Activated CD4-positive, alpha-beta memory T cell treated with anti-CD3 and anti-CD28 coated beads for 36 hours (primary cell): ENCODE measurements at regions not wholly inside any gene's neighbourhood (a gene's known extent, or its start where the extent isn't known, plus 50 kb on each side); places are given as distances from the start of the nearest gene placed in this dataset.

Experiments used
- CTCF ChIA-PET: fragments of 350-600 bp; sonication (Branson Sonifier 250); formaldehyde crosslinking; loops from one replicate; lab custom pipeline; 2021; ENCODE audit warnings: antibody characterized with exemption, inconsistent platforms; lab: Charles Lee
- POLR2A ChIA-PET: fragments of 350-600 bp; sonication (Branson Sonifier 250); formaldehyde crosslinking; loops from one replicate; lab custom pipeline; 2021; ENCODE audit warnings: antibody characterized with exemption; lab: Charles Lee
- DNase-seq: peaks from one replicate; pipeline ENCODE4 v3.0.0-alpha.2; 2020
- H3K27ac Mint-ChIP-seq: one replicate; pipeline ENCODE4 v1.8.0; 2021; ENCODE audit warnings: mixed read lengths
- H3K27me3 Mint-ChIP-seq: one replicate; pipeline ENCODE4 v1.8.0; 2021; ENCODE audit warnings: mixed read lengths
- H3K36me3 Mint-ChIP-seq: one replicate; pipeline ENCODE4 v1.8.0; 2021; ENCODE audit warnings: mixed read lengths
- H3K4me1 Mint-ChIP-seq: one replicate; pipeline ENCODE4 v1.8.0; 2021; ENCODE audit warnings: low read depth, mixed read lengths
- H3K4me3 Mint-ChIP-seq: one replicate; pipeline ENCODE4 v1.8.0; 2021; ENCODE audit warnings: mild to moderate bottlenecking, mixed read lengths
- H3K9me3 Mint-ChIP-seq: one replicate; pipeline ENCODE4 v1.8.0; 2021; ENCODE audit warnings: mixed read lengths
- intact Hi-C: fragments of 100-400 bp; cut with micrococcal nuclease; formaldehyde crosslinking; loops from one replicate; pipeline ENCODE4 v1.15.1; 2023

DNA sequence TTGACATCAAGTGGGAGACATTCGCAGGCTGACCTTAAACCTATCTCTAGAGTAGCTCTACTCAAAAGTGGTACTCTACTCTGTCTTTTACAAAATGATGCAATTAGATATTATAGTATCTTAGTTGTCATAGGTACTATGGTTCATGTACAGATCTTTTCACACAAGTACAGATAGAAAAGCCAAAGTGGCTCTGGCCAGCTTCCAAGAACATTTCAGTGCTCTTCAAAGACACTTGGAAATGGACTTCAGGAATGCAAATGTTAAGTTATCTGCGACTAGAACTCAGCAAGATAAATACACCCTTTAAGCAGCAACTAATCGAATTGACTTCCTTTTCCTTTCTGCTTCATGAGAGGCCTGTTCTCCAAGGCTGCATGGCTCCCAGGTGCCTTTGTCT lies 718.7 kb upstream of the FAM98A start:
- DNase-seq: no peak
- H3K9me3 Mint-ChIP-seq: peaks cover 3% of the 10 kb centered on the region
- no peak overlapping the region for H3K27ac Mint-ChIP-seq
- H3K4me3 Mint-ChIP-seq: no peak overlapping the region
- H3K4me1 Mint-ChIP-seq: no peaks in the 10 kb centered on the region
- POLR2A ChIA-PET: no interaction called here
- H3K27me3 Mint-ChIP-seq: no peaks in the 10 kb centered on the region
- H3K36me3 Mint-ChIP-seq: no peaks in the 10 kb centered on the region
- intact Hi-C loops: no loop called here
- CTCF ChIA-PET: no interaction called here

DNA sequence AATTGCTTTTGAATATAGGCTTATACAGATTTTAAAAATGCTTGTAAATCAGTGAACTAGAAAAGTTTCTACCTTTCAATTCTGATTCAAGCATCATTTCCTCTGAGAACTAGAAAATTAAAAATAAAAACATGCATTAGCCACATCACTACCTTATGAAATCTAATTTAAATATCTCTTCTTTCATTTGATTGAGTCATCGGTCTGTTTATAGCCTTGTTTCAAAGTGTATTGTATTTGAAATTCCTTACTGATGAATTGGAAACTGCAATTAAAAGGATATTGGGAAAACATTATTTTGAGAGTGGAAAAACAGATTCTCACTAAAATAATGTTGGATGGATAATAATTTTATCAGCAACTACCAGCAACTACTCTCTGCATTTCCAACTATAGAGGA lies 717.7 kb upstream of the FAM98A start:
- intact Hi-C loops: no loop called here
- Mint-ChIP-seq H3K9me3 (peaks cover 6% of the 10 kb centered on the region), H3K36me3 (no peaks in the 10 kb centered on the region)

DNA sequence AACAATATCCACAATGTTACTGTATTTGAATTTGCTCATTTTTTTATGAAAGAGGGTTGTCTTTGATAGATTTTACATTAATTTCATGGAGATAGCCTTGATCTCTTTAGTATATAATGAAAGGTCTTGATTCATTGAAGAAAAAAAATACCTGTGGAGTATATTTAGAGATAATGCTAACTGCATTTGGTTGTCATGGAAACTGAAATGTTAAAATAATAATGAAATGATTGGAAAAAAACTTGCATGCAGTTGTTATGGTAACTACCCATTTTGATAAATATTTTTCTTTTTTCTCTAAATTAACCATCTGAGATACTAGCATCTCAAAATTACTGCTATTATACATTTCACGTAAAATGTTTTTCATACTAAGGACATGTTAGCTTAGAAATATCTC lies 712.7 kb upstream of the FAM98A start:
- Mint-ChIP-seq H3K4me3 (no peak overlapping the region), H3K27me3 (no peaks in the 10 kb centered on the region), H3K36me3 (no peaks in the 10 kb centered on the region), H3K4me1 (no peaks in the 10 kb centered on the region), H3K27ac (no peak overlapping the region), H3K9me3 (peaks cover 5% of the 10 kb centered on the region)
- intact Hi-C loops: no loop called here
- ChIA-PET CTCF (no interaction called here), POLR2A (no interaction called here)
- DNase-seq: no peak

More for the DNA sequence above, 717.7 kb upstream of the FAM98A start:
- POLR2A ChIA-PET: no interaction called here
- Mint-ChIP-seq H3K4me1 (no peaks in the 10 kb centered on the region), H3K4me3 (no peak overlapping the region), H3K27ac (no peak overlapping the region), H3K27me3 (no peaks in the 10 kb centered on the region)
- CTCF ChIA-PET: no interaction called here
- no peak for DNase-seq

DNA sequence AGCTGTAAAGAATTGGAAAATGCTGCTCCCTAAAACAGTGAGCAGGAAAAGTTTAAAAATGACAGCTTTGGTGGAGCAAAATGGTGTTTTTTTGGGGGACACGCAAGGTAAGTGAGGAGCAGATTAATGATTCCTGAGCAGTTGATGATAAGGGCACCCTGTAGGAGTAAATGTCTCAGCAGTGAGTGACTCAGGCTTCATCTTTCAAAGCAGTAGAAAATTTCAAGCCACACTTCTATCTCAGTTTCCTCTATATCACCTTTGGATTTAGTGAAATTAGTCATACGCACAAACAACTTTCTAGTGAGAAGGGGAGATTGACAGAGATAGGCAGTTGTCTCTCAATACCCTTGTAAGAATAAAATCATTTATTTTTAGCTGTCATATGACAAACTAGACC lies 709.0 kb upstream of the FAM98A start:
- H3K4me1 Mint-ChIP-seq: no peaks in the 10 kb centered on the region
- ChIA-PET POLR2A (no interaction called here), CTCF (no interaction called here)
- no peaks in the 10 kb centered on the region for H3K36me3 Mint-ChIP-seq
- intact Hi-C loops: no loop called here
- H3K9me3 Mint-ChIP-seq: peaks cover 7% of the 10 kb centered on the region
- H3K27me3 Mint-ChIP-seq: no peaks in the 10 kb centered on the region
- H3K4me3 Mint-ChIP-seq: no peak overlapping the region
- no peak overlapping the region for H3K27ac Mint-ChIP-seq
- DNase-seq: no peak

DNA sequence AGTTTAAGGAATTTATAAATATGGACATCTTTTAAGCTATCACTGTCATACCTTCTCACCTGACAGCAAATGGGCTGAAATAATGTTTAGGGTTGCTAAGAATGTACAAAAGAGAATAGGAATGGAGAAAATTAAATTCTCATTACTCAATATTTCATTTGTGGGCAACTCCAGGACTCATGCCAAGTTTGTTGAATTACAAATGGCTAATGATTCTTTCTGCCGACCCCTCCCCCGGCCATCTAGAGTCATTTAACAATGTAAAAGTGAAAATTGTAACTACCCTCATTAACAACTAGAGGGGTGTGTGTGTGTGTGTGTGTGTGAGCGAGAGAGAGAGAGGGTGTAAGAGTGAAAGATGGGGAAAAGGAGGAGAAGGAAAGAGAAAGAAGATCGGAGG lies 708.5 kb upstream of the FAM98A start:
- no peak for DNase-seq
- intact Hi-C loops: no loop called here
- Mint-ChIP-seq H3K27ac (no peak overlapping the region), H3K36me3 (no peaks in the 10 kb centered on the region), H3K27me3 (no peaks in the 10 kb centered on the region), H3K4me1 (no peaks in the 10 kb centered on the region), H3K9me3 (peaks cover 6% of the 10 kb centered on the region), H3K4me3 (no peak overlapping the region)
- CTCF ChIA-PET: interaction anchor here (0.6 kb wide), 1 partner anchor 13 kb away, joined by 7 read pairs; no protein-coding TSS in a partner anchor
- POLR2A ChIA-PET: no interaction called here

DNA sequence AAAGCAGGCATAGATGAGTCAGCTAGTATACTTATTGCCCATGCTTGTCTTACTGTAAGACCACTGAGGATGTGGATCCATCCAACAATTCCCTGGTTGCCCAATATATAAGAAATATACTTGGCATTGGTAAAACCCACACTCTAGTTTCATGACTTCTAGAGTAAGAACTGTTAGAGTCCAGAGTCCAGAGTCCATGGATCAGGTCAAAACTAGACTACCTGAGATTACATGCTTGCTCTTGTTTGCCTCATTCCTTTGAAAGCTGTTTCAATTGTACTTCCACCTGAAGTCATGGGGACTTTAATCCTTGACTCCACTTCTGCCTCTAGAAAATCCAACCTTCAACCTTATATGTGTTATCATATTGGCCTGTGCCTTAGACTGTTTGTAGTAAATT lies 707.6 kb upstream of the FAM98A start:
- Mint-ChIP-seq H3K4me3 (no peak overlapping the region), H3K27ac (no peak overlapping the region), H3K36me3 (no peaks in the 10 kb centered on the region), H3K4me1 (no peaks in the 10 kb centered on the region), H3K9me3 (peaks cover 4% of the 10 kb centered on the region), H3K27me3 (no peaks in the 10 kb centered on the region)
- intact Hi-C loops: no loop called here
- DNase-seq: no peak
- CTCF ChIA-PET: interaction anchor here (0.6 kb wide), 1 partner anchor 14 kb away, joined by 7 read pairs; no protein-coding TSS in a partner anchor
- POLR2A ChIA-PET: no interaction called here

DNA sequence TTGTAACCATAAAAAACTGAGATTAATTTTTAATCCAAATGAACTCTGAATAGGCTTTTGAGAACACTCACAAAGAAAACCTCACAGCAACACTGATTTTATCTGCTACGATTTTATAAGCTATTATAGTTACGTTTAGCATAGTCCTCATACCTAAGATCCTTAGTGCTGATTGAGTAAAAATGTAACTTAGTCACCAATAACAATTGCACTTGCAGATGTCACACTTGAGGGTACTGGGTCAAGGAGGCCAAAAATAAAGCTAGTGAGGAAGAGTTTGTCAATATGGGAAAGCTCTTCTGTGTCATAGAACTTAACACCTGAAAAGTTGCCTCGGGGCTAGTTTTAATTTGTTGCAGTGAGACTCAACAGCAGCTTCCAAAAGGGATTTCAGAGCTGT lies 706.5 kb upstream of the FAM98A start:
- Mint-ChIP-seq H3K9me3 (peaks cover 3% of the 10 kb centered on the region), H3K27ac (no peak overlapping the region), H3K4me1 (no peaks in the 10 kb centered on the region), H3K36me3 (no peaks in the 10 kb centered on the region), H3K27me3 (no peaks in the 10 kb centered on the region), H3K4me3 (no peak overlapping the region)
- intact Hi-C loops: no loop called here
- POLR2A ChIA-PET: no interaction called here
- CTCF ChIA-PET: no interaction called here
- DNase-seq: no peak

DNA sequence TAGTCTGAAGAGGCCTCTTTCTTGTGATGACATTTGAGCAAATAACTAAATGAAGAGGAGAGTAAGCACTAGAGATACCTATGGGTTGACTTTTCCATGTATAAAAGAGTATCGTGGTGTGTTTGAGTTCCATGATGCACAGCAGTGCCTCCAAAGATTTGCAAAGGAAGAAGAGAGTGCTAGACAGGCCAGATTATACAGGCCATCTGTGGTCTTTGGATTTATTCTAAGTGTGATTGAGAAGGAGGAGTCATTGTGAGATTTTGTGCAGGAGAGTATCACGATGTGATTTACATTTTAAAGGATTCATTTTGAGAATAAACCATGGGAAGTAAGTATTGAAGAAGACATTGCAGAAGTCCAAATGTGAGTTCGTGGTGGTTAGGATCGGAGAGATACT lies 695.9 kb upstream of the FAM98A start:
- intact Hi-C loops: no loop called here

DNA sequence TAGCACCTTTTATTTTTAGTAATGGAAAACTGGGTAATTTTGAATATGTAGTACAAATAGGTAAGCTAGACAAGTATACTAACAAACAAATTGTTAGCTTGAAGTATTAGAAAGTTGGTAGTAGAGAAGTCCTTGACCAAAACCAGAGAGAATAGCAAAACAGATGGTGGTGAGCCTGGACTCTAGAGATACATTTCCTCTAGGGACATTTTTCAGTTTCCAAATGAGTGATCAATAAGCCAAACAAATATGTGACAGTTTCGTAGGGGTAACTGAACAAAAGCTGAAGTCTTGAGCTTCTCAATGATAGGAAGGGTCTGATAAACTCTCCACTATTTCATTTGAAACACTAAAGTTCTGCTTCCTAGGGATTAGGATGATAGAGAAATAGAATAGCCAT lies 692.0 kb upstream of the FAM98A start:
- ChIA-PET CTCF (no interaction called here), POLR2A (no interaction called here)
- Mint-ChIP-seq H3K4me3 (no peak overlapping the region), H3K9me3 (no peaks in the 10 kb centered on the region), H3K27me3 (no peaks in the 10 kb centered on the region), H3K4me1 (no peaks in the 10 kb centered on the region), H3K36me3 (no peaks in the 10 kb centered on the region), H3K27ac (no peak overlapping the region)
- intact Hi-C loops: no loop called here
- DNase-seq: no peak

More for the DNA sequence above, 695.9 kb upstream of the FAM98A start:
- Mint-ChIP-seq H3K36me3 (no peaks in the 10 kb centered on the region), H3K9me3 (peaks cover 7% of the 10 kb centered on the region), H3K27me3 (no peaks in the 10 kb centered on the region), H3K27ac (no peak overlapping the region), H3K4me1 (no peaks in the 10 kb centered on the region), H3K4me3 (no peak overlapping the region)
- POLR2A ChIA-PET: no interaction called here
- DNase-seq: no peak
- CTCF ChIA-PET: no interaction called here

DNA sequence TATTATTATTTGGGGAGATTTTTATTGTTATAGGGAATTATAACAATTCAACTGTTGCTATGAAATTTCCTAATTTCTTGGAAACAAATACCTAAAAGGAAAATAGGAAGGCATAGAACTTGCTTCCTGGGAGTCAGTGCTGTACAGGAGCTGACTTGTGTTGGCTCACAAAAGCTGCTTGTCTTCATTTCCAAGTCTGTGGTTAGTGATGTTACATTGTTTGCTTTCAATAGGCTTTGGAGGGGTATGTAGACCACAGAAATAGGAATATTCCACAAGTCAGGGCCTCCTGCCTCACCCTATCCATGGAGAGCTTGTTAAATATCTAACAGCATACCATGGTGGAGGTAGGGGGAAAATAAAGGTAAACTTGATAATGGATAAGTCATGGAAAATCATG lies 688.9 kb upstream of the FAM98A start:
- H3K36me3 Mint-ChIP-seq: no peaks in the 10 kb centered on the region
- H3K27ac Mint-ChIP-seq: no peak overlapping the region
- ChIA-PET CTCF (no interaction called here), POLR2A (no interaction called here)
- no peak for DNase-seq
- intact Hi-C loops: no loop called here
- H3K4me1 Mint-ChIP-seq: no peaks in the 10 kb centered on the region
- peaks cover 5% of the 10 kb centered on the region for H3K9me3 Mint-ChIP-seq
- H3K4me3 Mint-ChIP-seq: no peak overlapping the region
- no peaks in the 10 kb centered on the region for H3K27me3 Mint-ChIP-seq

DNA sequence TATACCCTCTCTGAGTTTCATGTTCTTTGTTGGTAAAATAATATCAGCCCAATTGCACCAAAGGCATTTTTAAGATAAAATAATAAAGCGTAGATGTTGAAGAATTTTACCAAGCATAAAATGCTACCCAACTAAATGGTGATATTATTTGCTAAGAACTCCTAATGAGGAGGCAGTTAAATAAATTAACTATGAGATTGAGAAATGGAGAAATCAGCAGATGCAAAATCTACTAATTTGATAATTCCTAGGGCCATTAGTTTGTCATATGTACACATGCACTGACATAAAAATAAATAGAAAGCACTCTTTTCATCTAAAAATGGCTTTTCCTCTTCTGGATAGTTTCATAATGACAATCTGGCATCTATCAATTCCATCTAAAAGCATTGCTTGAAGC lies 681.5 kb upstream of the FAM98A start:
- Mint-ChIP-seq H3K27me3 (no peaks in the 10 kb centered on the region), H3K36me3 (no peaks in the 10 kb centered on the region), H3K4me1 (no peaks in the 10 kb centered on the region), H3K4me3 (no peak overlapping the region), H3K9me3 (peaks cover 9% of the 10 kb centered on the region), H3K27ac (no peak overlapping the region)
- POLR2A ChIA-PET: no interaction called here
- CTCF ChIA-PET: no interaction called here
- intact Hi-C loops: no loop called here
- DNase-seq: no peak

DNA sequence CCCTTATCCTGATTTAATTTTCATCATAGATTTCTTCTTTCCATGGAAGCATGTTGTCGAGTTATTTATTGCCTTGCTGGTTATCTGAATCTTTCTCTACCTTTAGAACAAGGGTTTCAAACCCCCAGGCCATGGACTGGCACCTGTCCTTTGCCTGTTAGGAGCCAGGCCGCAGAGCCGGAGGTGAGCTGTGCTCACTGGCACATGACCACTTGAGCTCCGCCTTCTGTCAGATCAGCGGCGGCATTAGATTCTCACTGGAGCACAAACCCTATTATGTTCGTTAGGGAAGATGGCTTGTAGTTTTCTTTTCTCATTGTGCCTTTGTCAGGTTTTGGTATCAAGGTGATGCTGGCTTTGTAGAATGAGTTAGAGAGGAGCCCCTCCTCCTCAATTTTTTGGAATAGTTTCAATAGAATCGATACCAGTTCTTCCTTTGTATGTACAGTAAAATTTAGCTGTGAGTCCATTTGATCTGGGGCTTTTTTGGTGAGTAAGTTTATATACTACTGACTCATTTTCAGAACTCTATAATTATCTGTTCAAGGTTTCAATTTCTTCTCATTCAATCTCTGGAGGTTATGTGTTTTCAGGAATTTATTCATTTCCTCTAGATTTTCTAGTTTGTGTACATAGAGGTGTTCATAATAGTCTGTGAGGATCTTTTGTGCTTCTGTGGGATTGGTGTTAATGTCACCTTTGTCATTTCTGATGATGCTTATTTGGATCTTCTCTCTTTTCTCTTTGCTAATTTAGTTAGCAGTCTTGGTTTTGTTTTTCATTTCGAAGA lies 668.0 kb upstream of the FAM98A start:
- ChIA-PET CTCF (no interaction called here), POLR2A (no interaction called here)
- Mint-ChIP-seq H3K27ac (no peak overlapping the region), H3K4me3 (no peak overlapping the region), H3K27me3 (no peaks in the 10 kb centered on the region), H3K36me3 (no peaks in the 10 kb centered on the region), H3K9me3 (peaks cover 16% of the 10 kb centered on the region), H3K4me1 (no peaks in the 10 kb centered on the region)
- intact Hi-C loops: no loop called here
- DNase-seq: no peak

DNA sequence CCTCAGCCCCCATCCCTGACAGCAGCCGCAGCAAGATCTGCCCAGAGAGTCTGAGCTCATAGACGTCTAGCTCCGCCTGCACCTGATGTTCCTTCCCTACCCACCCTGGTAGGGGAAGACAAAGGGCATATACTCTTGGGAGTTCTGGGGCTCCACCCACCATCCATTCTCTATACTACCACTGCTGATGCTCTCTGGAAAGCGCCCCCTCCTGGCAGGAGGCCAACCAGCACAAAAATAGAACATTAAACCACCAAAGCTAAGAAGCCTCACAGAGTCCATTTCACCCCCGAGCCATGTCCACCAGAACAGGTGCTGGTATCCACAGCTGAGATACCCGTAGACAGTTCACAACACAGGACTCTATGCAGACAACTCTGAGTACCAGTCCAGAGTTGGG lies 662.6 kb upstream of the FAM98A start:
- Mint-ChIP-seq H3K36me3 (no peaks in the 10 kb centered on the region), H3K27ac (no peak overlapping the region), H3K4me1 (no peaks in the 10 kb centered on the region), H3K9me3 (peaks cover 9% of the 10 kb centered on the region), H3K4me3 (no peak overlapping the region), H3K27me3 (no peaks in the 10 kb centered on the region)
- POLR2A ChIA-PET: no interaction called here
- DNase-seq: no peak
- CTCF ChIA-PET: no interaction called here
- intact Hi-C loops: no loop called here
